Naive thymus-derived CD4-positive, alpha-beta T cell (primary cell): ENCODE measurements at regions not wholly inside any gene's neighbourhood (a gene's known extent, or its start where the extent isn't known, plus 50 kb on each side); places are given as distances from the start of the nearest gene placed in this dataset.
A peak's percentile ranks its signal among the peaks of the same experiment; 100 is the strongest.

Source experiments
- ATAC-seq: fragments of 150-1000 bp; cut with Tn5 transposase; 2 replicates; pipeline ENCODE4 v1.10.0; 2021; ENCODE audit warnings: mild to moderate bottlenecking, moderate library complexity
- CTCF ChIA-PET: fragments of 350-600 bp; sonication (Branson Sonifier 250); formaldehyde crosslinking; loops from one replicate; lab custom pipeline; 2021; ENCODE audit warnings: antibody characterized with exemption; lab: Charles Lee
- POLR2A ChIA-PET: fragments of 350-600 bp; sonication (Branson Sonifier 250); formaldehyde crosslinking; loops from one replicate; lab custom pipeline; 2021; ENCODE audit warnings: antibody characterized with exemption, inconsistent platforms; lab: Charles Lee
- DNase-seq, 9 donors: peaks; one replicate each; pipeline versions ENCODE4 v3.0.0 to v3.0.0-alpha.2; 2020 to 2022; ENCODE audit warnings: mixed read lengths in 1 of 9
- H3K27ac ChIP-seq: one replicate; pipeline ENCODE4 v1.7.0; 2013; ENCODE audit warnings: mild to moderate bottlenecking, low read depth, low read length, moderate library complexity
- H3K27me3 ChIP-seq, 2 donors: one replicate each; pipeline ENCODE4 v1.7.0; 2013; ENCODE audit warnings: low read length in 2 of 2, mild to moderate bottlenecking in 2 of 2, moderate library complexity in 2 of 2; ENCODE audit not compliant: control insufficient read depth in 2 of 2, insufficient read depth in 2 of 2
- H3K36me3 ChIP-seq, 3 experiments: 1 replicate in 2 of 3; 2 replicates in 1 of 3; pipeline ENCODE4 v1.7.0; 2013; ENCODE audit warnings: low read length in 3 of 3, mild to moderate bottlenecking in 3 of 3, moderate library complexity in 1 of 3; ENCODE audit not compliant: insufficient read depth in 3 of 3, control insufficient read depth in 2 of 3
- H3K4me1 ChIP-seq, 2 donors: one replicate each; pipeline ENCODE4 v1.7.0; 2013; ENCODE audit warnings: low read length in 2 of 2, mild to moderate bottlenecking in 2 of 2, moderate library complexity in 1 of 2; ENCODE audit not compliant: control insufficient read depth in 2 of 2, insufficient read depth in 2 of 2
- H3K4me3 ChIP-seq: 2 replicates; pipeline ENCODE4 v1.7.0; 2013; ENCODE audit warnings: mild to moderate bottlenecking, low read length
- H3K9me3 ChIP-seq, 3 experiments: 1 replicate in 2 of 3; 2 replicates in 1 of 3; pipeline ENCODE4 v1.7.0; 2013; ENCODE audit warnings: low read length in 3 of 3; ENCODE audit not compliant: control insufficient read depth in 2 of 3
- H3K27ac Mint-ChIP-seq, 9 donors: one replicate each; pipeline ENCODE4 v1.8.0; 2020 to 2022; ENCODE audit warnings: mixed read lengths in 9 of 9, mild to moderate bottlenecking in 8 of 9, moderate library complexity in 5 of 9, inconsistent platforms in 2 of 9
- H3K27me3 Mint-ChIP-seq, 5 donors: one replicate each; pipeline ENCODE4 v1.8.0; 2021 to 2022; ENCODE audit warnings: mixed read lengths in 5 of 5, mild to moderate bottlenecking in 1 of 5
- H3K36me3 Mint-ChIP-seq, 5 donors: one replicate each; pipeline ENCODE4 v1.8.0; 2020 to 2022; ENCODE audit warnings: mixed read lengths in 5 of 5, mild to moderate bottlenecking in 3 of 5, inconsistent platforms in 1 of 5
- H3K4me1 Mint-ChIP-seq, 7 donors: one replicate each; pipeline ENCODE4 v1.8.0; 2020 to 2022; ENCODE audit warnings: mixed read lengths in 7 of 7, mild to moderate bottlenecking in 3 of 7, inconsistent platforms in 1 of 7
- H3K4me3 Mint-ChIP-seq, 10 donors: one replicate each; pipeline ENCODE4 v1.8.0; 2020 to 2022; ENCODE audit warnings: mild to moderate bottlenecking in 10 of 10, mixed read lengths in 10 of 10, moderate library complexity in 6 of 10, inconsistent platforms in 2 of 10
- H3K9me3 Mint-ChIP-seq, 11 donors: one replicate each; pipeline ENCODE4 v1.8.0; 2020 to 2022; ENCODE audit warnings: mixed read lengths in 11 of 11, mild to moderate bottlenecking in 4 of 11, inconsistent platforms in 1 of 11, moderate library complexity in 1 of 11
- intact Hi-C, 2 donors: fragments of 100-400 bp; cut with micrococcal nuclease; formaldehyde crosslinking; loops; one replicate each; pipeline ENCODE4 v1.15.1; 2023

GRCh38 chr6:140825731-140826130 lies 1307.0 kb upstream of the GJE1 start:
- ChIA-PET CTCF (no interaction called here), POLR2A (no interaction called here)
- no peaks in the 10 kb centered on the region for H3K27me3 ChIP-seq
- H3K4me1 Mint-ChIP-seq: no peaks in the 10 kb centered on the region
- H3K9me3 ChIP-seq: no peaks in the 10 kb centered on the region
- H3K4me3 ChIP-seq: no peak overlapping the region
- no peaks in the 10 kb centered on the region for H3K36me3 Mint-ChIP-seq
- H3K9me3 Mint-ChIP-seq: no peaks in the 10 kb centered on the region
- no peak overlapping the region for H3K27ac Mint-ChIP-seq
- peaks cover 0 to 4% (median 0%) of the 10 kb centered on the region in 5 donors for H3K27me3 Mint-ChIP-seq
- ATAC-seq: no peak
- no peak overlapping the region for H3K27ac ChIP-seq
- H3K4me3 Mint-ChIP-seq: no peak overlapping the region
- intact Hi-C loops: no loop called here
- H3K4me1 ChIP-seq: no peaks in the 10 kb centered on the region
- DNase-seq: no peak
- no peaks in the 10 kb centered on the region for H3K36me3 ChIP-seq

GRCh38 chr6:140824595-140824994 lies 1308.1 kb upstream of the GJE1 start:
- H3K27me3 Mint-ChIP-seq: peaks cover 0 to 7% (median 0%) of the 10 kb centered on the region in 5 donors
- no peak for ATAC-seq
- intact Hi-C loops: no loop called here
- H3K4me3 ChIP-seq: no peak overlapping the region
- no peaks in the 10 kb centered on the region for H3K9me3 Mint-ChIP-seq
- no peaks in the 10 kb centered on the region for H3K27me3 ChIP-seq
- H3K27ac Mint-ChIP-seq: no peak overlapping the region
- POLR2A ChIA-PET: no interaction called here
- CTCF ChIA-PET: no interaction called here
- H3K36me3 Mint-ChIP-seq: no peaks in the 10 kb centered on the region
- H3K9me3 ChIP-seq: no peaks in the 10 kb centered on the region
- H3K36me3 ChIP-seq: no peaks in the 10 kb centered on the region
- no peak overlapping the region for H3K27ac ChIP-seq
- no peak overlapping the region for H3K4me3 Mint-ChIP-seq
- no peaks in the 10 kb centered on the region for H3K4me1 Mint-ChIP-seq
- no peaks in the 10 kb centered on the region for H3K4me1 ChIP-seq
- DNase-seq: no peak

DNA sequence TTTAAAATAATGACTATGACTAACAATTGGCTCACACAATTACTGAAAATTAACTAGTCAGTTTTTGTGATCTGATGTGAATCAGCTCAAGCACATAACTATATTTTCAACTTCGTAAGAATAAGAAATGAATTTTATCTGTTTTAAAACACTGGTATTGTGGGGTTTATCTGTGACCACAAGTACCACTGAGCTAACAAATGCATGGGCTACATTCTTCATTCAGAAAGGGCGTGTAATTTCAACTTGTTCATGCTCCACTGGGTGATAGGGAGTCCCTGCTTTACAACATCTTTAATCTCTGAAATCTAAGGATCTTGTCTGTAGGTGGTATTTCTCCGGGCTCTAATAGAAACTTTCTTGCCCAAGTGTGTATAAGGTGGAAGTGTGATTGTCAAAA lies 1311.5 kb upstream of the GJE1 start:
- Histone ChIP-seq H3K4me1 (no peaks in the 10 kb centered on the region), H3K36me3 (no peaks in the 10 kb centered on the region), H3K27me3 (no peaks in the 10 kb centered on the region), H3K9me3 (no peaks in the 10 kb centered on the region), H3K27ac (no peak overlapping the region), H3K4me3 (no peak overlapping the region)
- no peaks in the 10 kb centered on the region for H3K36me3 Mint-ChIP-seq
- POLR2A ChIA-PET: no interaction called here
- no peak overlapping the region for H3K27ac Mint-ChIP-seq
- no peak for DNase-seq
- ATAC-seq: no peak
- H3K27me3 Mint-ChIP-seq: peaks cover 0 to 7% (median 0%) of the 10 kb centered on the region in 5 donors
- CTCF ChIA-PET: no interaction called here
- intact Hi-C loops: no loop called here
- no peaks in the 10 kb centered on the region for H3K9me3 Mint-ChIP-seq
- H3K4me3 Mint-ChIP-seq: no peak overlapping the region
- H3K4me1 Mint-ChIP-seq: no peaks in the 10 kb centered on the region

- CTCF ChIA-PET: no interaction called here
- POLR2A ChIA-PET: no interaction called here
Measured at GRCh38 chr6:140817176-140817575, 1315.5 kb upstream of the GJE1 start.

GRCh38 chr6:140816681-140817080 lies 1316.0 kb upstream of the GJE1 start:
- Histone ChIP-seq H3K36me3 (no peaks in the 10 kb centered on the region), H3K27me3 (no peaks in the 10 kb centered on the region), H3K9me3 (no peaks in the 10 kb centered on the region), H3K4me3 (no peak overlapping the region), H3K4me1 (no peaks in the 10 kb centered on the region), H3K27ac (no peak overlapping the region)
- Mint-ChIP-seq H3K4me3 (no peak overlapping the region), H3K27ac (no peak overlapping the region), H3K9me3 (no peaks in the 10 kb centered on the region), H3K36me3 (peaks cover 0 to 1% (median 0%) of the 10 kb centered on the region in 5 donors), H3K27me3 (peaks cover 0 to 8% (median 4%) of the 10 kb centered on the region in 5 donors), H3K4me1 (peaks cover 0 to 3% (median 0%) of the 10 kb centered on the region in 7 donors)
- DNase-seq (no peak), ATAC-seq (no peak)
- CTCF ChIA-PET: no interaction called here
- intact Hi-C loops: no loop called here
- POLR2A ChIA-PET: no interaction called here

More at GRCh38 chr6:140817176-140817575, 1315.5 kb upstream of the GJE1 start:
- Mint-ChIP-seq H3K27ac (no peak overlapping the region), H3K9me3 (no peaks in the 10 kb centered on the region), H3K4me1 (no peaks in the 10 kb centered on the region), H3K4me3 (no peak overlapping the region), H3K36me3 (peaks cover 0 to 1% (median 0%) of the 10 kb centered on the region in 5 donors), H3K27me3 (peaks cover 0 to 8% (median 4%) of the 10 kb centered on the region in 5 donors)
- H3K4me1 ChIP-seq: no peaks in the 10 kb centered on the region
- no peak overlapping the region for H3K4me3 ChIP-seq
- H3K27ac ChIP-seq: no peak overlapping the region
- DNase-seq: no peak
- H3K27me3 ChIP-seq: no peaks in the 10 kb centered on the region
- H3K9me3 ChIP-seq: no peaks in the 10 kb centered on the region
- intact Hi-C loops: no loop called here
- ATAC-seq: no peak
- H3K36me3 ChIP-seq: no peaks in the 10 kb centered on the region

GRCh38 chr6:140812636-140813035 lies 1320.1 kb upstream of the GJE1 start:
- CTCF ChIA-PET: no interaction called here
- no peak overlapping the region for H3K4me3 Mint-ChIP-seq
- intact Hi-C loops: no loop called here
- Histone ChIP-seq H3K27ac (no peak overlapping the region), H3K4me3 (no peak overlapping the region), H3K27me3 (no peaks in the 10 kb centered on the region), H3K36me3 (no peaks in the 10 kb centered on the region), H3K4me1 (no peaks in the 10 kb centered on the region), H3K9me3 (no peaks in the 10 kb centered on the region)
- peaks cover 4 to 11% (median 7%) of the 10 kb centered on the region in 5 donors for H3K27me3 Mint-ChIP-seq
- peaks cover 0 to 22% (median 0%) of the 10 kb centered on the region in 7 donors for H3K4me1 Mint-ChIP-seq
- no peak for DNase-seq
- H3K9me3 Mint-ChIP-seq: peaks cover 0 to 8% (median 0%) of the 10 kb centered on the region in 11 donors
- H3K36me3 Mint-ChIP-seq: peaks cover 0 to 1% (median 0%) of the 10 kb centered on the region in 5 donors
- POLR2A ChIA-PET: no interaction called here
- no peak for ATAC-seq
- H3K27ac Mint-ChIP-seq: no peak overlapping the region

- intact Hi-C loops: no loop called here
Measured at GRCh38 chr6:140811642-140812041, 1321.1 kb upstream of the GJE1 start.

More at GRCh38 chr6:140811642-140812041, 1321.1 kb upstream of the GJE1 start:
- ATAC-seq (no peak), DNase-seq (no peak)
- H3K27me3 ChIP-seq: no peaks in the 10 kb centered on the region
- H3K9me3 Mint-ChIP-seq: peaks cover 0 to 8% (median 0%) of the 10 kb centered on the region in 11 donors
- peaks cover 0 to 22% (median 0%) of the 10 kb centered on the region in 7 donors for H3K4me1 Mint-ChIP-seq
- H3K36me3 Mint-ChIP-seq: peaks cover 0 to 1% (median 0%) of the 10 kb centered on the region in 5 donors
- ChIA-PET POLR2A (no interaction called here), CTCF (no interaction called here)
- no peak overlapping the region for H3K27ac ChIP-seq
- no peaks in the 10 kb centered on the region for H3K4me1 ChIP-seq
- no peak overlapping the region for H3K4me3 Mint-ChIP-seq
- no peaks in the 10 kb centered on the region for H3K9me3 ChIP-seq
- no peak overlapping the region for H3K4me3 ChIP-seq
- H3K36me3 ChIP-seq: no peaks in the 10 kb centered on the region
- peak overlapping the region in 1 of 9 donors; percentile 18 for H3K27ac Mint-ChIP-seq
- H3K27me3 Mint-ChIP-seq: peaks cover 4 to 11% (median 7%) of the 10 kb centered on the region in 5 donors
